Body of pancreas (tissue), 4 donors: ENCODE measurements at regions not wholly inside any gene's neighbourhood (a gene's known extent, or its start where the extent isn't known, plus 50 kb on each side); places are given as distances from the start of the nearest gene placed in this dataset.

Experiments used
- ATAC-seq: fragments of 150-250 bp; one replicate; pipeline ENCODE4 v1.9.1; 2016
- DNase-seq, 4 donors: peaks; one replicate each; pipeline ENCODE4 v3.0.0-alpha.2; 2019
- H3K27ac ChIP-seq, 4 donors: fragments of 200-600 bp; sonication (generic); 1 replicate in 3 of 4; 2 replicates in 1 of 4; pipeline versions ENCODE4 v1.5.1 to v1.6.1; 2016 to 2019; ENCODE audit warnings: mild to moderate bottlenecking in 1 of 4, mixed read lengths in 1 of 4, moderate library complexity in 1 of 4
- H3K27me3 ChIP-seq, 2 donors: fragments of 200-600 bp; sonication (generic); one replicate each; pipeline ENCODE4 v1.6.0; 2016; ENCODE audit warnings: mild to moderate bottlenecking in 1 of 2
- H3K36me3 ChIP-seq, 2 donors: fragments of 200-600 bp; sonication (generic); replicated peaks in 1 of 2; 2 replicates each; pipeline ENCODE4 v1.5.1; 2016; ENCODE audit warnings: low read depth in 2 of 2; ENCODE audit not compliant: insufficient read depth in 1 of 2
- H3K4me1 ChIP-seq: fragments of 200-600 bp; sonication (generic); one replicate; pipeline ENCODE4 v1.6.0; 2016
- H3K4me3 ChIP-seq, 2 donors: fragments of 200-600 bp; sonication (generic); 1 replicate in 1 of 2; 2 replicates in 1 of 2; pipeline ENCODE4 v1.5.1; 2016 to 2019
- H3K9me3 ChIP-seq, 3 donors: fragments of 200-600 bp; sonication (generic); 1 replicate in 2 of 3; 2 replicates in 1 of 3; pipeline ENCODE4 v1.5.1; 2016
- CTCF ChIP-seq, 7 experiments: fragments of 450-650 bp in 4 of 7; fragments of 200-600 bp in 3 of 7; sonication (generic) in 3 of 7; IDR thresholded peaks; one replicate each; pipeline ENCODE4 v1.5.1; 2016 to 2019; ENCODE audit warnings: antibody characterized with exemption in 7 of 7
- POLR2A ChIP-seq, 3 donors: fragments of 450-650 bp; IDR thresholded peaks; one replicate each; pipeline ENCODE4 v1.6.1; 2016; ENCODE audit warnings: antibody characterized with exemption in 3 of 3, mild to moderate bottlenecking in 2 of 3
- WGBS, 2 donors: methylation state at CpG; one replicate each; pipeline ENCODE4 v1.1.5; 2017; 5-methylcytosine and 5-hydroxymethylcytosine counted together
- intact Hi-C: fragments of 100-400 bp; cut with DNase I; formaldehyde crosslinking; loops from one replicate; pipeline ENCODE4 v1.15.1; 2023

GRCh38 chr12:17348311-17348710 lies 741.7 kb downstream of the RERGL start:
- Histone ChIP-seq H3K9me3 (no peaks in the 10 kb centered on the region), H3K36me3 (no peaks in the 10 kb centered on the region), H3K27me3 (no peaks in the 10 kb centered on the region), H3K4me3 (no peak overlapping the region), H3K4me1 (no peaks in the 10 kb centered on the region), H3K27ac (no peak overlapping the region)
- intact Hi-C loops, result no loop called here
- ATAC-seq (no peak), DNase-seq (no peak)
- TF ChIP-seq CTCF (IDR thresholded peaks at IDR 0.05) (no peak), POLR2A (IDR thresholded peaks at IDR 0.05) (no peak)

GRCh38 chr12:17344649-17345048 lies 738.7 kb upstream of the LMO3 start:
- TF ChIP-seq CTCF (IDR thresholded peaks at IDR 0.05), result no peak
- TF ChIP-seq POLR2A (IDR thresholded peaks at IDR 0.05), result no peak

GRCh38 chr12:17342381-17342961 lies 736.5 kb upstream of the LMO3 start:
- intact Hi-C loops, result no loop called here
- H3K4me3 ChIP-seq, result no peak overlapping the region
- H3K27me3 ChIP-seq, result no peaks in the 10 kb centered on the region
- H3K9me3 ChIP-seq, result no peaks in the 10 kb centered on the region
- 25 to 36% methylated on average over 1 of the region's 1 CpG for WGBS, 2 donors
- DNase-seq (no peak), ATAC-seq (no peak)
- H3K27ac ChIP-seq, result no peak overlapping the region
- no peak for TF ChIP-seq CTCF (IDR thresholded peaks at IDR 0.05)
- TF ChIP-seq POLR2A (IDR thresholded peaks at IDR 0.05), result no peak
- no peaks in the 10 kb centered on the region for H3K4me1 ChIP-seq
- no peaks in the 10 kb centered on the region for H3K36me3 ChIP-seq

More at GRCh38 chr12:17344649-17345048, 738.7 kb upstream of the LMO3 start:
- Histone ChIP-seq H3K27ac (no peak overlapping the region), H3K4me3 (no peak overlapping the region), H3K27me3 (no peaks in the 10 kb centered on the region), H3K9me3 (no peaks in the 10 kb centered on the region), H3K4me1 (no peaks in the 10 kb centered on the region), H3K36me3 (no peaks in the 10 kb centered on the region)
- no peak for DNase-seq
- 63 to 71% methylated on average over 1 of the region's 1 CpG for WGBS, 2 donors
- no peak for ATAC-seq
- intact Hi-C loops, result no loop called here

GRCh38 chr12:17335487-17335886 lies 729.5 kb upstream of the LMO3 start:
- TF ChIP-seq CTCF (IDR thresholded peaks at IDR 0.05) (no peak), POLR2A (IDR thresholded peaks at IDR 0.05) (no peak)
- Histone ChIP-seq H3K4me3 (no peak overlapping the region), H3K36me3 (no peaks in the 10 kb centered on the region), H3K27me3 (no peaks in the 10 kb centered on the region), H3K27ac (no peak overlapping the region), H3K9me3 (no peaks in the 10 kb centered on the region), H3K4me1 (no peaks in the 10 kb centered on the region)
- DNase-seq (no peak), ATAC-seq (no peak)
- 56 to 67% methylated on average over 3 of the region's 3 CpGs for WGBS, 2 donors
- intact Hi-C loops, result no loop called here

- WGBS, 2 donors, result 19 to 33% methylated on average over 3 of the region's 3 CpGs
- intact Hi-C loops, result no loop called here
Measured at GRCh38 chr12:17334784-17335183, 728.8 kb upstream of the LMO3 start.

More at GRCh38 chr12:17334784-17335183, 728.8 kb upstream of the LMO3 start:
- H3K27ac ChIP-seq, result no peak overlapping the region
- no peak for DNase-seq
- no peaks in the 10 kb centered on the region for H3K9me3 ChIP-seq
- H3K36me3 ChIP-seq, result no peaks in the 10 kb centered on the region
- ATAC-seq, result no peak
- no peaks in the 10 kb centered on the region for H3K4me1 ChIP-seq
- TF ChIP-seq POLR2A (IDR thresholded peaks at IDR 0.05) (no peak), CTCF (IDR thresholded peaks at IDR 0.05) (no peak)
- no peaks in the 10 kb centered on the region for H3K27me3 ChIP-seq
- H3K4me3 ChIP-seq, result no peak overlapping the region
